ENCODE measurements at regions not wholly inside any gene's neighbourhood (a gene's known extent, or its start where the extent isn't known, plus 50 kb on each side); places are given as distances from the start of the nearest gene placed in this dataset.

- POLR2A ChIA-PET = no interaction called here
- H3K27me3 ChIP-seq (replicated peaks in 2 of 5; ENCODE audit: control insufficient read depth in 4 of 5, insufficient read depth in 5 of 5, low read length in 4 of 5) = no peaks in the 10 kb centered on the region
- no peaks in the 10 kb centered on the region for H3K4me1 ChIP-seq (ENCODE audit: control extremely low read depth in 1 of 4, control insufficient read depth in 4 of 4, insufficient read depth in 4 of 4, low read length in 3 of 4)
- H3K4me3 ChIP-seq (ENCODE audit: control insufficient read depth in 1 of 7, extremely low read depth in 1 of 7, insufficient read depth in 4 of 7, low read depth in 2 of 7, low read length in 6 of 7) = no peak overlapping the region
- no peak overlapping the region for H3K27ac ChIP-seq (ENCODE audit: insufficient read depth in 1 of 2, low read depth in 1 of 2, low read length in 2 of 2, poor library complexity in 1 of 2, severe bottlenecking in 2 of 2)
- no peaks in the 10 kb centered on the region for H3K9me3 ChIP-seq (ENCODE audit: control extremely low read depth in 1 of 5, control insufficient read depth in 4 of 5, insufficient read depth in 2 of 5, low read depth in 1 of 5, low read length in 4 of 5)
- 97% methylated on average over 5 of the region's 6 CpGs for WGBS (ENCODE audit: insufficient coverage)
- H3K36me3 ChIP-seq (ENCODE audit: control insufficient read depth in 4 of 4, insufficient read depth in 4 of 4, low read length in 3 of 4) = no peaks in the 10 kb centered on the region
- DNase-seq = no peak
- CTCF ChIA-PET = no interaction called here
Observed at GRCh38 chr2:149739171-149739882, 151.8 kb upstream of the MMADHC start.

GRCh38 chr2:149738767-149739166, 151.2 kb upstream of the MMADHC start:
- no peak overlapping the region for H3K27ac ChIP-seq (ENCODE audit: insufficient read depth in 1 of 2, low read depth in 1 of 2, low read length in 2 of 2, poor library complexity in 1 of 2, severe bottlenecking in 2 of 2)
- no peaks in the 10 kb centered on the region for H3K9me3 ChIP-seq (ENCODE audit: control extremely low read depth in 1 of 5, control insufficient read depth in 4 of 5, insufficient read depth in 2 of 5, low read depth in 1 of 5, low read length in 4 of 5)
- no peak for DNase-seq
- no peaks in the 10 kb centered on the region for H3K36me3 ChIP-seq (ENCODE audit: control insufficient read depth in 4 of 4, insufficient read depth in 4 of 4, low read length in 3 of 4)
- H3K4me1 ChIP-seq (ENCODE audit: control extremely low read depth in 1 of 4, control insufficient read depth in 4 of 4, insufficient read depth in 4 of 4, low read length in 3 of 4) = no peaks in the 10 kb centered on the region
- ChIA-PET CTCF (no interaction called here), POLR2A (no interaction called here)
- 90% methylated on average over 1 of the region's 1 CpG for WGBS (ENCODE audit: insufficient coverage)
- H3K27me3 ChIP-seq (replicated peaks in 2 of 5; ENCODE audit: control insufficient read depth in 4 of 5, insufficient read depth in 5 of 5, low read length in 4 of 5) = no peaks in the 10 kb centered on the region
- H3K4me3 ChIP-seq (ENCODE audit: control insufficient read depth in 1 of 7, extremely low read depth in 1 of 7, insufficient read depth in 4 of 7, low read depth in 2 of 7, low read length in 6 of 7) = no peak overlapping the region

- Histone ChIP-seq H3K9me3 (ENCODE audit: control extremely low read depth in 1 of 5, control insufficient read depth in 4 of 5, insufficient read depth in 2 of 5, low read depth in 1 of 5, low read length in 4 of 5) (no peaks in the 10 kb centered on the region), H3K4me1 (ENCODE audit: control extremely low read depth in 1 of 4, control insufficient read depth in 4 of 4, insufficient read depth in 4 of 4, low read length in 3 of 4) (no peaks in the 10 kb centered on the region), H3K27me3 (replicated peaks in 2 of 5; ENCODE audit: control insufficient read depth in 4 of 5, insufficient read depth in 5 of 5, low read length in 4 of 5) (no peaks in the 10 kb centered on the region), H3K4me3 (ENCODE audit: control insufficient read depth in 1 of 7, extremely low read depth in 1 of 7, insufficient read depth in 4 of 7, low read depth in 2 of 7, low read length in 6 of 7) (no peak overlapping the region), H3K36me3 (ENCODE audit: control insufficient read depth in 4 of 4, insufficient read depth in 4 of 4, low read length in 3 of 4) (no peaks in the 10 kb centered on the region), H3K27ac (ENCODE audit: insufficient read depth in 1 of 2, low read depth in 1 of 2, low read length in 2 of 2, poor library complexity in 1 of 2, severe bottlenecking in 2 of 2) (no peak overlapping the region)
- CTCF ChIA-PET = no interaction called here
- POLR2A ChIA-PET = no interaction called here
- no peak for DNase-seq
- WGBS (ENCODE audit: insufficient coverage) = no CpG with 5 or more reads among the region's 2 CpGs
Observed at GRCh38 chr2:149737896-149738295, 150.3 kb upstream of the MMADHC start.

- WGBS (ENCODE audit: insufficient coverage) = 100% methylated on average over 1 of the region's 4 CpGs
- H3K9me3 ChIP-seq (ENCODE audit: control extremely low read depth in 1 of 5, control insufficient read depth in 4 of 5, insufficient read depth in 2 of 5, low read depth in 1 of 5, low read length in 4 of 5) = no peaks in the 10 kb centered on the region
- ChIA-PET POLR2A (no interaction called here), CTCF (no interaction called here)
- no peaks in the 10 kb centered on the region for H3K27me3 ChIP-seq (replicated peaks in 2 of 5; ENCODE audit: control insufficient read depth in 4 of 5, insufficient read depth in 5 of 5, low read length in 4 of 5)
- H3K27ac ChIP-seq (ENCODE audit: insufficient read depth in 1 of 2, low read depth in 1 of 2, low read length in 2 of 2, poor library complexity in 1 of 2, severe bottlenecking in 2 of 2) = no peak overlapping the region
- no peak overlapping the region for H3K4me3 ChIP-seq (ENCODE audit: control insufficient read depth in 1 of 7, extremely low read depth in 1 of 7, insufficient read depth in 4 of 7, low read depth in 2 of 7, low read length in 6 of 7)
- DNase-seq = no peak
- H3K36me3 ChIP-seq (ENCODE audit: control insufficient read depth in 4 of 4, insufficient read depth in 4 of 4, low read length in 3 of 4) = no peaks in the 10 kb centered on the region
- no peaks in the 10 kb centered on the region for H3K4me1 ChIP-seq (ENCODE audit: control extremely low read depth in 1 of 4, control insufficient read depth in 4 of 4, insufficient read depth in 4 of 4, low read length in 3 of 4)
Observed at GRCh38 chr2:149735237-149735958, 147.8 kb upstream of the MMADHC start.

GRCh38 chr2:149733936-149734685, 146.5 kb upstream of the MMADHC start:
- H3K9me3 ChIP-seq (ENCODE audit: control extremely low read depth in 1 of 5, control insufficient read depth in 4 of 5, insufficient read depth in 2 of 5, low read depth in 1 of 5, low read length in 4 of 5) = no peaks in the 10 kb centered on the region
- H3K36me3 ChIP-seq (ENCODE audit: control insufficient read depth in 4 of 4, insufficient read depth in 4 of 4, low read length in 3 of 4) = no peaks in the 10 kb centered on the region
- H3K4me1 ChIP-seq (ENCODE audit: control extremely low read depth in 1 of 4, control insufficient read depth in 4 of 4, insufficient read depth in 4 of 4, low read length in 3 of 4) = no peaks in the 10 kb centered on the region
- CTCF ChIA-PET = no interaction called here
- POLR2A ChIA-PET = no interaction called here
- no peaks in the 10 kb centered on the region for H3K27me3 ChIP-seq (replicated peaks in 2 of 5; ENCODE audit: control insufficient read depth in 4 of 5, insufficient read depth in 5 of 5, low read length in 4 of 5)
- H3K27ac ChIP-seq (ENCODE audit: insufficient read depth in 1 of 2, low read depth in 1 of 2, low read length in 2 of 2, poor library complexity in 1 of 2, severe bottlenecking in 2 of 2) = no peak overlapping the region
- no peak overlapping the region for H3K4me3 ChIP-seq (ENCODE audit: control insufficient read depth in 1 of 7, extremely low read depth in 1 of 7, insufficient read depth in 4 of 7, low read depth in 2 of 7, low read length in 6 of 7)
- WGBS (ENCODE audit: insufficient coverage) = 53% methylated on average over 2 of the region's 3 CpGs
- no peak for DNase-seq

- WGBS (ENCODE audit: insufficient coverage) = no CpG with 5 or more reads among the region's 1 CpG
- Histone ChIP-seq H3K27me3 (replicated peaks in 2 of 5; ENCODE audit: control insufficient read depth in 4 of 5, insufficient read depth in 5 of 5, low read length in 4 of 5) (no peaks in the 10 kb centered on the region), H3K27ac (ENCODE audit: insufficient read depth in 1 of 2, low read depth in 1 of 2, low read length in 2 of 2, poor library complexity in 1 of 2, severe bottlenecking in 2 of 2) (no peak overlapping the region), H3K9me3 (ENCODE audit: control extremely low read depth in 1 of 5, control insufficient read depth in 4 of 5, insufficient read depth in 2 of 5, low read depth in 1 of 5, low read length in 4 of 5) (no peaks in the 10 kb centered on the region), H3K4me3 (ENCODE audit: control insufficient read depth in 1 of 7, extremely low read depth in 1 of 7, insufficient read depth in 4 of 7, low read depth in 2 of 7, low read length in 6 of 7) (no peak overlapping the region), H3K4me1 (ENCODE audit: control extremely low read depth in 1 of 4, control insufficient read depth in 4 of 4, insufficient read depth in 4 of 4, low read length in 3 of 4) (no peaks in the 10 kb centered on the region), H3K36me3 (ENCODE audit: control insufficient read depth in 4 of 4, insufficient read depth in 4 of 4, low read length in 3 of 4) (no peaks in the 10 kb centered on the region)
- no peak for DNase-seq
- CTCF ChIA-PET = no interaction called here
- POLR2A ChIA-PET = no interaction called here
Observed at GRCh38 chr2:149732730-149733290, 145.2 kb upstream of the MMADHC start.

All from common myeloid progenitor, CD34-positive (primary cell).